ENCODE measurements at regions not wholly inside any gene's neighbourhood (a gene's known extent, or its start where the extent isn't known, plus 50 kb on each side); places are given as distances from the start of the nearest gene placed in this dataset.
"Not testable (repeated sequence)": the region's sequence is repeated elsewhere in the genome, so short reads cannot be mapped to it uniquely, and the experiment has no call there.

DNA sequence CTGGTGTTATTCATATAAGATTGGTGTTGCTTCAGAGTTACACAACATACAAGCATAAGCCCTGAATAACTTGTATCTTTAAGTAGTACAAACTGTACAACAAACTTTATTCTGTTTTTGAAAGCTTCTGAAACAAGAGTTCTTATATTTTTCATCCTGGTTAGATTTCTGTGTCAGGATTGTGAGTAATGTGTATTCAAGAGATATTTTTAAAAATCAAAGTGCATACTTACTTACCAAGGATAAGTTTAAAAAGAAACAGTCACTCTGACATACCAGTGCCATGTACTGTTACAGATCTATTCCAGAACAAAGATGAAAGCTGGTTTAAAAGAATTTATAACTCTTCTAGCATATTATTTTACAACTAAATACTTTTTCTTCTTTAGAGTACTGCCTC lies 755.1 kb downstream of the ZPLD1 start:
- DNase-seq = no peak

DNA sequence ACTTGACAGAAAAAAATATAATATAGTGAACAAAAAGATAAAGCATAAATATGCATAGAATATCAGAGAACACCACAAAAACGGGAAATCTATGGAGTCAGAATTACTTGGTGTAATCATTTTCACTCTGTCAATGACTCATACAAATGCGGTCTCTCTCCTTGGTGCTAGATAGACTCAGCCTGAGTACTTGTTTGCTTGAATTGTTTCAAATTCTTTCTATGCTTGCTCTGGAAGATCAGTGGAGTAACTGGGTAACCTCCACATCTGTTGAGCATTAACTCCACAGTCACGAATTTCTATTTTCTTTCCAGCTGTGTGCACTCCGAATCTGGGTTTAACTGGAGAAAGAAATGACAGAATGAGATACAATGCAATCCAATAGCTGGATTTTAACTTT lies 760.4 kb downstream of the ZPLD1 start:
- DNase-seq = no peak

DNA sequence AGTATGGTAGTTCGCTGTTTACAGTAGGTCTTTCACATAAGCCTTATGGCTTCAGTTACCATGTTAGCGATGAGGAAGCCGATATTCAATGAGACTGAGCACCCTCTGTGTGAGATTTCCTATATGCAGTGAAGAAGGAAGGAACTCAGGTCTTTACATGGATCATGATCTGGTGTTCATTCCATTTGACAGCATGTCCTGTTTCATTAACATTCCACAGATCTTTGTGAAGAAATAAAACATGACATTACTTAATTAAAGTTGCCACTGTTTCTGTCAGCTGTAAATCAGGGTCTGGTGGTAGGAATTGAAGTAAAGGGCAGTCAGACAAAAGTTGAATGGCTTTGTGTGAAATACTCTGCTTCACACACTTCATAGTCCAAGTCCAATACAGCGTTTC lies 768.6 kb downstream of the ZPLD1 start:
- DNase-seq = no peak

DNA sequence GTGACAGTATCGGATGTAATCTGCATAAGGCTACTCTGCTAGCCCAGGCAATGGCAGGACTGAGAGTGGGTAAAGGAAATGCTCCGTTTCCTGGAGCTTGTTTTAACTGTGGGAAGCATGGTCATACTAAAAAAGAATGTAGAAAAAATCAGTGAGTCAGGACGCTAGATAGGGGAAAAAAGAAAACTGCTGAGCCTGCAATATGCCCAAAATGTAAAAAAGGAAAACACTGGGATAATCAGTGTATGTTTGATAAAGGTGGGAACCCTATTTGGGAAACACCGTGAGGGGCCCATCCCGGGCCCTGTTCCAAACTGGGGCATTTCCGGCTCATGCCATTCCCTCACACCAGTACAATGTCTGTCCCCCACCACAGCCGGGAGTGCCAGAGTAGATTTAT lies 775.8 kb downstream of the ZPLD1 start:
- no peak for DNase-seq

DNA sequence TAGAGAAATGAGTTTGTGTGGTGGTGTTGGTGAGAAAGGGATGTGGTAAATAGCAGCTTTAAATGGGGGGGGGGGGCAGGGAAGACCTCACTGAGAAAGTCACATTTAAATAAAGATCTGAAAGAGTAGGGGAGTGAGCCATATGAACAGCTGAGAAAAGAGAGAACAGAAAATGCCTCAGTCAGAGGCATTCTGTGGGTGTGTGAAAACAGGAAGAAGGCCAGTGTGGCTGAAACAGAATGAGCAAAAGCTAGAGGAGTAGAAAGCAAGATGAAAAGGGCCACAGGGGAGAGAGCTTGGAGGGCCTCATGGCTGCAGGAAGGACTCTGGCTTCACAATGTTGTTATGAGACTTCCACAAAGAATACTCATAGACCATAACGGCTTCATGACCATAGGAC lies 783.3 kb downstream of the ZPLD1 start:
- no peak for DNase-seq

DNA sequence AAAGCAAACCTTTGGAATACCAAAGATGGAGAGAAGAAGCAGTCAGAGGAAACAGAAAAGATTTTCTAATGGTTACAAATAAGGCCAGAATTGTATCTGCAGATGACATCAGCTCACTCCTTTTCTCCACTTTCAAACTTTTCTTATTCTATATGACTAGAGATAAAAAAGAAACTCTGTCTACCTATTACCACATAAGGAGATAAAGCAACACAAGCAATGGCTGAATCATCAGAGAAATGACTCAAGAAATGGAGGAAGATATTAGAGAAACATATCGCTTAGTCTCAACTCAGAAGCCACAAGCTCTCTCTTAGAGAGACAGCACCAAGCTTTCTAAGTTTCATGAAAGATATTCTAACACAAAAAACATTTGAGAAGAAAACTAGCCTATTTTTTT lies 784.0 kb downstream of the ZPLD1 start:
- DNase-seq = no peak

DNA sequence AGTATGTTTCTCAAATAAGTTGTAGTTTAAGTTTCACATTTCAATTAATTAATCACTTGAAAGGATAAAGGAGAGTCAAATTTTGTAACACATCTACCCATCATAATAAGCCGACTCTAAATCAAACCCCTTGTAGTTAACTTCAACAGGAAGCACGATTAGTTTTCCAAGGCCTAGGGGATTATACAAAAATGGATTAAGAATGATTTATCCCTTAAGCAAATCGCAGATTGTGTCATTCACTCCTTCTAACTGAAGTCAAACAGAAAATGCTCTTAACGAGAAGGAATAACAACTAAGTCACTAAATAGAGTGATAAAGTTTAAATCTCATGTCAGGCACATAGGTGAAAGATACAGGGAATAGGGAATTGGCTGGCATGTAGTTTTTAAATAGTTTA lies 792.8 kb downstream of the ZPLD1 start:
- DNase-seq = no peak

DNA sequence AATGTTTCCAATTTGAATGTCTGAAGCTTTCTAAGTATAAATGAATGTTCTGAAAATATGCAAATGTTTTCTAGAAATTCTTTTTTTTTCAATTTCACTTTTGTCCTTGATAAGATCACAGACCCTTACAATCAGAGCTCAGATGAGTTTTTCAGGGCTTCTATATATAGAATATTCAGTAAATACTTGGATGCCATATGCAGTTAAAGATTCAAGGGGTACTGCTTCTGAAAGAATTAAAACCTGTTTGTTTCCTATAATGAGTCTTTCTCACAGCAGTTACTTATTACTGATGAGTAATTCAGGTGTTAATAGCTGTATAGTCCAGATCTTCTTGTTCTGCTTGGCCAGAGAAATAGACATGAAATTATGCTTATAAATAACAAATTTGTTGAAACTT lies 812.6 kb downstream of the ZPLD1 start:
- DNase-seq = no peak

DNA sequence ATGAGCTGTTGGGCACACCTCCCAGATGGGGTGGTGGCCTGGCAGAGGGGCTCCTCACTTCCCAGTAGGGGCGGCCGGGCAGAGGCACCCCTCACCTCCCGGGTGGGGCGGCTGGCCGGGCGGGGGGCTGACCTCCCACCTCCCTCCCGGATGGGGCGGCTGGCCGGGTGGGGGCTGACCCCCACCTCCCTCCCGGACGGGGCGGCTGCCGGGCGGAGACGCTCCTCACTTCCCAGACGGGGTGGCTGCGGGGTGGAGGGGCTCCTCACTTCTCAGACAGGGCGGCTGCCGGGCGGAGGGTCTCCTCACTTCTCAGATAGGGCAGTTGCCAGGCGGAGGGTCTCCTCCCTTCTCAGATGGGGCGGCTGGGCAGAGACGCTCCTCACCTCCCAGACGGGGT lies 820.0 kb downstream of the ZPLD1 start:
- DNase-seq = not testable (repeated sequence)

DNA sequence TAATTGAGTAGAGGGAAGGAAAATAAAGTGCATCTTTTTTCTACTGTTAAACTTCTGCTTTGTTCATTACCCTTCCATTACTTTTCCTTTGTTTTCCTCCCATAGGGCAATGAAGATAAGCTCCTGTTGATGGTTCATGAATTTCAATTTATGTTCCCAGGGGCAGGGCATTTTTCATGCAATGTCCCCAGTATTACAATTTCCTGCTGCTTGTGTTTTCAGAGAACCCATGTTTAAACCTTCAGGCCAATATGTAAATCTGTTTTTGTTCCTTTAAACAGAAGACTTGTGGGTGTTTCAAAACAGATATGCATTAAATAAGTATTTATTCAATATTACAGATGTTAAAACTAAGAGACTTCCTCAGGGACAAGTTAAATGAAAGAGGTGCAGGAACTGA lies 834.5 kb downstream of the ZPLD1 start:
- no peak for DNase-seq

DNA sequence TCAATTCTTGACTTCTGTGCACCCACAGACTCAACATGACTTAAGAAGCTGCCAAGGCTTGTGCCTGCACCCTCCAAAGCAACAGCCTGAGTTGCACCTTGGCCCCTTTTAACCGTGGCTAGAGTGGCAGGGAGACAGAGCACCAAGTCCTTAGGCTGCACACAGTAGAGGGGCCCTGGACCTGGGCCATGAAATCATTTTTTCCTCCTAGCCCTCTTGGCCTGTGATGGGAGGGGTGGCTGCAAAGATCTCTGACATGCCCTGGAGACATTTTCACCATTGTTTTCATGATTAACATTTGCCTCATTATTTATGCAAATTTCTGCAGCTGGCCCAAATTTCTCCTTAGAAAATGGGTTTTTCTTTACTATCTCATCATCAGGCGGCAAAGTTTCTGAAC lies 836.8 kb downstream of the ZPLD1 start:
- no peak for DNase-seq

DNA sequence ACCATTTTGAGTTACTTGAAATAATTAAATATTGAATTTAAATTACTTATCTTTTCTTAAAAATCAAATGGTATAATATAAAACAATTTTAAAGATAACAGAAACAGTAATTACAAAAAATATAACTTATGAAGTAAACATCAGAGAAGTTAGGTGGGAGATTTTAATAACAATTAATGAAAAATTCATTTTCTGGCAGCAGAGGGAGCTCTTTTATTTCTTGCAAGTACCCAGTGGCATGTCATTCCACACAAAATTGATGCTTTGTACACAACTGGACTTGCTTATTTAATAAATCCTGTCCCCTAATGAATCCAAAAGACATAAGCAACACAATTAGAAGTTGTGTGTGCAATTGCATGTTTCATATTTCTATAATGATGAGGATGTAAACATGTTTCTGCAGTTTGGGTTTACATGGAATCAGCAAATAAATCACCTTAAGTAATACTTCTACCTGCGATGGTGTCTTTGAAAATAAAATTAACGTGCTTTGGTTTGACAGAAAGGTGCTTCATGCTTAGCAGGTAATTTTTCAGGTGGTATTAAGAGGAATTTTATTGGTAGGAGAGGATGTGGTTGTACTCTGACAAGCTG lies 861.3 kb downstream of the ZPLD1 start:
- DNase-seq = no peak

DNA sequence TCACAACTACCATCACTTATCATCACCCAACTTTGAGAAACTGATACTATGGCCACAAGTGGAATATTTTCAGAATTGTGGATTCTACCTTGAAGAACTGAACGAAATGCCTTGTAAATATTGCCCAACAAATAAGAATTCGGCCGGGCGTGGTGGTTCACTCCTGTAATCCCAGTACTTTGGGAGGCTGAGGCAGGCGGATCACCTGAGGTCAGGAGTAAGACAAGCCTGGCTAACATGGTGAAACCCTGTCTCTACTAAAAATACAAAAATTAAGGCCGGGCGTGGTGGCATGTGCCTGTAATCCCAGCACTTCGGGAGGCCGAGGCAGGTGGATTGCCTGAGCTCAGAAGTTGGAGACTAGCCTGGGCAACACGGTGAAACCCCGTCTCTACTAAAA lies 862.7 kb downstream of the ZPLD1 start:
- not testable (repeated sequence) for DNase-seq

DNA sequence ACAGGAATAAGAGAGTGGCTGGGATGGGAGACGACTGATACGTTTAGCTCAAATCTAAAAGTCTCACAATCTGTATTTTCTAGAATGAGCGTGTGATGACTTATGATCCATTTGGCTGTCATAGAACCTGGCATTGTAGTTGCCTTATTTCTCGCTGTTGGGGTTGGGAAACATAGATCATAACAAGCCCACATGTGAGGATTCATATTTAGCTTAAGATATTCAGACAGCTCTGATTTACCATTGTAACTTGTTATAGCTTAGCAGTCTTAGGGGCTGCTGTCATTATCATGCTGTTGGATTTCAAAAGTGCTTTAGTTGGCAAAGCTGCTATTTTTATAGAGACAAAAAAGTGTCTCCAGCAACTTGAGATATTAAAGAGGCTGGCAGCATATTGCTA lies 871.3 kb downstream of the ZPLD1 start:
- no peak for DNase-seq

DNA sequence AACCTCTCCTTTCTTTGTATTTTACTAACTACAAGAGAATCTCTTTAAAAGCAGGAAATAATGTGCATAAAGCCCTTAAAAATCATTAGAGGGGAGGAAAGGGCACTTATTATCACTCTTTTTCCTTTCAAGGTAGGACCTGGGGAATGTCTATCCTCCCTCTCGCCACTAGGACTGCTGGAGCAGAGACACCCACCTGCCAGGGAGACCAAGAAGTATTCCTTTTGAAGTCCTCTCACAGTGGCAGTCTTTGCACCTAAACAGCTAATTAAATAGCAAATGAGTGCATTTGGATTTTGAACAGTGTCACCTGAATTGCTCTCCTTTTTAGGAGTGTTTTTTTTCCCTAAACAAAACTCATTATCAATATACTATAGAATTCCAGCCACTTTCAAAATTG lies 874.1 kb downstream of the ZPLD1 start:
- no peak for DNase-seq

DNA sequence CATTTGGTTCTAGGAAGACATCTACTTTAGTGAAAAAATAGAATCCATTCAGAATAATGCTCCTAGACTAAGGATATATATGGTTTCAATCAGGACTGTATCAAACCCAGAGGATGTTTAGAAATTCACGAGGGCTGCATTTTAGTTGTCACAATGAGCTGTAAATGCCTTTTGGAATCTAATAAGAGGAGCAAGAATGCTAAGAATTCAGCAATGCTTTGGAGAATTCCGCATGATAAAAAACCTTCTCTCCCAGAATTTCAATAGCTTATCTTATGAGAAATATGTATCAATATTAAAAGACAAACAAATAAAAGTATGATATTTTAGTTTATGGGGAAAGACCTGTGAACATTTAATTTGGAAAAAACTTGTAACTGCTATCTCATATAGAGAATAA lies 885.1 kb downstream of the ZPLD1 start:
- no peak for DNase-seq

DNA sequence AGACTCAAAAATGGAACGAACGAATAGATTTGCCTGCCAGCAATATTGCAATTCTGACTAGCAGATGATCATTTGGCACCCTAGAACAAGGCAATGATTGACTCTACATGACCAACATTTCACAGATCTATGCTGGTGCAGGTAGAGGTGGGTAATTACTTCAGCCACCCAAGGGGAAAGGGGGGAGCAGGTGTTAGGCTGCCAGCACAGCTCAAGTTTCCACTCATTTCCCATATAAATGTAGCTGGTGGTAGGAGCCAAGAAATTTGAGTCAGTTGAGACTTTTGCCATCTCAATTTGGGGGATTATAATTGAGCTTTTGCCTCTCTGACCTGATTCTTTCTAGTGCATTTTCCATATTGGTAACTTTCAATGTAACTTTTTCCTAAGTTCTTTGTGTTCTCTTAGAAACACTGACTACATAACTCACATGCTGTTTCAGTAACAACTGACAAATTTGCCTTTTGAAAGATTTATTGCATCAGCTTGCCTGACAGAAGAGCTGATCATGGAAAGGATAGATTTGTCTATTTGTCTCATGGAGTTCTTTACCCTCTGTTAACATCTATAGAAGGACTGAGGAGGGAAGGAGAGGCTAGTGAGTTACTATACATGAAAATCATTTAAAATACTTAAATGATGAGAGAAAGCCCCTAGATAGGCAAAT lies 902.5 kb downstream of the ZPLD1 start:
- DNase-seq = no peak

DNA sequence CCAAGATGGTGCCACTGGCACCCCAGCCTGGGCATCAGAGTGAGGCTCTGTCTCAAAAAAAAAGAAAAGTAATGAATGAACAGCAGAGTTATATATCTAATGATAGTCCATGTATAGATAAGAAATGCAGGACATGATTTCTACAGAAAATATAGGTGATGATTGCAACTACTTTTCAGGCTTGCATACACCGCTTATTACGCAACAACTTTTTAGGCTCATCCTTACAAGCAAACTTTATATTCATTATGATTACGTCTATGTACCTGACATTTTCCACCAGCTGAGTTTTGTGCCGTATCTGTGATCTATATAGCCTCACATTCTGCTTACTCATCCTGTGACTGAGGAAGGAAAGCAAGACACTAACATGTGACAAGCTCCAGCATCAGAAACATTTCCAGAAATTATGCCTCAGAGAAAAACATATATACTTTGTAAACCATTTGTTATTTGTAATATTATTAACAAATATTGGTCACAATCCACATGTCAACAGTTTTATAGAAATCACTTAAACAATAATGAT lies 906.3 kb downstream of the ZPLD1 start:
- DNase-seq = no peak

DNA sequence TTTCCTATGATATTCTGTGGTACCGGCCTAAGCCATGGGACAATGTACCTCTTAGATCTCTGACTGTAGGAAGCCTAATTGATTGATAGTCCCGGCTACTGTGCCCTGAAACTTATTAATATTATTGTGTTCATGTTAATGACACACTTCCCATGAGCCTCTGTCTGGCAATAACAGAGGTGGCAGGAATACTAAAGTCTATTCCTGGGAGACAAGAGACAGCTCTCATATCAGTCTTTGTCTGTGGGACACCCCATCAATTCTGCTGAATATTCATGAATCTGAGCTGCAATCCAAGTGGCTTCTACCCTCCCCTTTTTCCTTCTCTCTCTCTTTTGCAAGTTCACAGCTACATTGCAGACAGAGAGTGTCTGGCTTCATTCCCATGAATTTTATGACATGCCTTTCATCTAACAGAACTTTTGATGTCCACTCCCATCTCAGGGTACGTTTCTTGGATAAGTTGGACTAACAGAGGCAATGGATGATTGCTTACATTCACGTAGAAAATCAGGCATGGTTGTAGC lies 907.5 kb downstream of the ZPLD1 start:
- DNase-seq = no peak

DNA sequence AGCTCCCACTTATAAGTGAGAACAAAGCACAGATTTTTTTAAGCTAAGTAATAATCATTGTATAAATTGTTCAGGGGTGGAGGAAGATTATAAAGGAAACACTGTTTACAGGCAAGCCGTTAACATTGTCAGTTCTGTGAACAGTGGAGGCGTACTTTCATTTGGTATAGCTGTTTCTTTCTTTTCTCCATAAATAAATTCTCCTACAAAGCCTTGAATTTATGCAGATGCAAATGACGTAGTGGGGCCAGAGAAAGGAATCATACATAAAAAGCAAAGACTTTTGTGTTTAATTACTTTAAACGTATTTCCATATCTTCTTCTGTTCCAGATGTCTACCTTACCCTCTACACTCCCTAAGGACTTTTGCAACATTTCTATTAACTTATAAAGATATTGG lies 914.9 kb downstream of the ZPLD1 start:
- no peak for DNase-seq

DNA sequence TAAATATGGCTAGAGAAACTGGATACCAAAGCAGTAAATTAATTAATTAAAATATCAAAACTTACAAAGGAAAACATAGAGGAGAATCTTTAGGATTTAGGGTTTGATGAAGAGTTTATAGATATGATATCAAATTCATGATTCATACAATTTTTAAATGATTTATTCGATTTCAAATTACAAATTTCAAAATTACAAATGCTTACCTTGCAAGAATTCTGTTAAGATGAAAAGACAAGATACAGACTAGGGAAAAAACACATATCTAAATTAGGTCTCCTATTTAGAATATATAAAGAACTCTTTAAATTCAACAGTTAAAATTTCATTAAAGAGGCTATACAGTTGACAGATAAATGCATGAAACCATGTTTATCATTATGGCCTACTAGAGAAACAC lies 930.7 kb downstream of the ZPLD1 start:
- DNase-seq = no peak

DNA sequence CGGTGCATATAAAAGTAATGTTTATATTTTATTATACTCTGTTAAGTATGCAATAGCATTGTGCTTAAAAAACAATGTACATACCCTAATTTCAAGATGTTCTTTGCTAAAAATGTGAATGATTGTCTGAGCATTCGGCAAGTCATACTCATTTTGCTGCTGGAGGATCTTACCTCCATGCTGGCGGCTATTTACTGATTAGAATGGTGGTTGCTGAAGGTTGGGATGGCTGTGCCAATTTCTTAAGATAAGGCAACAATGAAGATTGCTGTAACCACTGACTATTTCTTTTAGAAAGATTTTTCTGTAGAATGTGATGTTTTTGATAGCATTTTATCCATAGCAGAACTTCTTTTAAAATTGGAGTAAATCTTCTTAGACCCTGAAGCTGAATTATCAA lies 932.7 kb downstream of the ZPLD1 start:
- no peak for DNase-seq

DNA sequence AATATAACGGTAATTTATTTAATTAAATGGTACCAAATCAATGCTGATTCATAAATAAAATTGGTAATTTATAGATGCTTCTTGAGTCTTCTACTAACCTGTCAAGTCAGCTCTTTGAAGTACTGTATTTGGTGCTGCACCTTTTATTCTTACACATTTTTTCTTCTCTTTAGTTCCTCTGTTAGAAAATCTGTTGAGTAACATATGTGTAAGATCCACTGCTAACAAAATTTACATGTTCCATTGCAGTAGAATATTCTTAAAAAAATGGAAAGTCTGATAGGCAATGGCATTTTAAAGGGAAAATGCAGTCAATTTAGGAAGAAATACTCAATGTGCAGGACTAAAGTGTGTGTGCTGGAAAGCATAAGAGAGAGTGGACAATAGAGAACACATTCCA lies 936.6 kb downstream of the ZPLD1 start:
- DNase-seq = no peak

DNA sequence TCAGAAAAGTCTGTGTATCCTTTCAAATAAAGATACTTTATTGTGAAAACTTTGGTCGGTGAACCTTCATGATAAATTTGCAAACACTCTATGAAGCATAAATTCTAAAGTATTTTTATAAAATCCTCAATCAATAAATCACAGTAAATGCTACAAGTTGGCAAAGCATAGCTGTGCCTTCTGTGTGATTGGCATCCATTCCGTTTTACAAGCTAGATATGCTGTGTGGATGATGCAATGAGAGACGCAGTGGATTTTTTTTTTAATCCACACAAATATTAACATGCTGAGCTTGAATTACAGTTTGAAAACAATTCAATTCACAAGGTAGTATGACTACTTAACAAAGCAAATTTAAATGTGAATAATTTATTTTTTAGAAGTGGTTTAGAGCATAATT lies 937.2 kb downstream of the ZPLD1 start:
- DNase-seq = no peak

DNA sequence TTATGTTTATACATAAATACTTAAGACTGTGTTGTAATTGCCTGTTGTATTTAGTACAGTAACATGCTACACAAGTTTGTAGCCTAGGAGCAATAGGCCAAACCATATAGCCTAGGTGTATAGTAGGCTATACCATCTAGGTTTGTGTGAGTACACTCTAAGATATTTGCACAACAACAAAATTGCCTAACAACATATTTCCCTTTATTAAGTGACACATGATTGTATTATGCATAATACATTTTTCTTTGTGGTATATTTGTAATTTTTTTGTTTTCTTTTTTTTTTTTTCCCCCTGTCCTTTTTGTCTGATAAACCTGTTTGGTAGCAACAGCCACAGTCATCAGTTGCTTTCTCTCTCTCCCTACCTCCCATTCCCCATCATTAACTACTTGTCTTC lies 945.6 kb downstream of the ZPLD1 start:
- no peak for DNase-seq

All from activated CD8-positive, alpha-beta memory T cell treated with anti-CD3 and anti-CD28 coated beads, Interleukin-2, amount 50 U/mL, for 48 hours (primary cell).